ENCODE measurements at regions not wholly inside any gene's neighbourhood (a gene's known extent, or its start where the extent isn't known, plus 50 kb on each side); places are given as distances from the start of the nearest gene placed in this dataset.

GRCh38 chr20:10960416-10960815, 286.6 kb upstream of the JAG1 start:
- TF ChIP-seq ZNF274 (IDR thresholded peaks at IDR 0.05; ENCODE audit: borderline replicate concordance, extremely low read depth, low read length) (no peak), POLR2AphosphoS5 (IDR thresholded peaks at IDR 0.05; ENCODE audit: low read depth, low read length) (no peak)
- TF ChIP-seq, protein P1, sequence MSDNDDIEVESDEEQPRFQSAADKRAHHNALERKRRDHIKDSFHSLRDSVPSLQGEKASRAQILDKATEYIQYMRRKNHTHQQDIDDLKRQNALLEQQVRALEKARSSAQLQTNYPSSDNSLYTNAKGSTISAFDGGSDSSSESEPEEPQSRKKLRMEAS (IDR thresholded peaks at IDR 0.05) = no peak
- TF ChIP-seq, protein P2, sequence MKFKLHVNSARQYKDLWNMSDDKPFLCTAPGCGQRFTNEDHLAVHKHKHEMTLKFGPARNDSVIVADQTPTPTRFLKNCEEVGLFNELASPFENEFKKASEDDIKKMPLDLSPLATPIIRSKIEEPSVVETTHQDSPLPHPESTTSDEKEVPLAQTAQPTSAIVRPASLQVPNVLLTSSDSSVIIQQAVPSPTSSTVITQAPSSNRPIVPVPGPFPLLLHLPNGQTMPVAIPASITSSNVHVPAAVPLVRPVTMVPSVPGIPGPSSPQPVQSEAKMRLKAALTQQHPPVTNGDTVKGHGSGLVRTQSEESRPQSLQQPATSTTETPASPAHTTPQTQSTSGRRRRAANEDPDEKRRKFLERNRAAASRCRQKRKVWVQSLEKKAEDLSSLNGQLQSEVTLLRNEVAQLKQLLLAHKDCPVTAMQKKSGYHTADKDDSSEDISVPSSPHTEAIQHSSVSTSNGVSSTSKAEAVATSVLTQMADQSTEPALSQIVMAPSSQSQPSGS (IDR thresholded peaks at IDR 0.05; ENCODE audit: low read length) = no peak

Measured in H1 (cell line).